RWPE1 (cell line): ENCODE measurements at regions not wholly inside any gene's neighbourhood (a gene's known extent, or its start where the extent isn't known, plus 50 kb on each side); places are given as distances from the start of the nearest gene placed in this dataset.
A peak's percentile ranks its signal among the peaks of the same experiment; 100 is the strongest.

Experiments used
- CTCF ChIA-PET: fragments of 350-600 bp; sonication (Branson Sonifier 250); formaldehyde crosslinking; extraction: SDS; loops from one replicate; lab custom pipeline; 2021; lab: Yijun Ruan, JAX
- POLR2A ChIA-PET: fragments of 400-600 bp; formaldehyde crosslinking; extraction: SDS; loops from one replicate; lab custom pipeline; 2020; ENCODE audit warnings: antibody characterized with exemption; ENCODE audit not compliant: low non-redundant PET; lab: Yijun Ruan, JAX
- DNase-seq: peaks from one replicate; pipeline ENCODE4 v3.0.0; 2012; ENCODE audit warnings: low spot score
- H3K27ac ChIP-seq: fragments of 450-650 bp; 2 replicates; pipeline ENCODE4 v1.5.1; 2017
- TF ChIP-seq, protein P1 (sequence below): fragments of 450-650 bp; conservative IDR thresholded peaks from 2 replicates; pipeline ENCODE4 v1.5.1; 2017; ENCODE audit warnings: low read depth, mild to moderate bottlenecking

DNA sequence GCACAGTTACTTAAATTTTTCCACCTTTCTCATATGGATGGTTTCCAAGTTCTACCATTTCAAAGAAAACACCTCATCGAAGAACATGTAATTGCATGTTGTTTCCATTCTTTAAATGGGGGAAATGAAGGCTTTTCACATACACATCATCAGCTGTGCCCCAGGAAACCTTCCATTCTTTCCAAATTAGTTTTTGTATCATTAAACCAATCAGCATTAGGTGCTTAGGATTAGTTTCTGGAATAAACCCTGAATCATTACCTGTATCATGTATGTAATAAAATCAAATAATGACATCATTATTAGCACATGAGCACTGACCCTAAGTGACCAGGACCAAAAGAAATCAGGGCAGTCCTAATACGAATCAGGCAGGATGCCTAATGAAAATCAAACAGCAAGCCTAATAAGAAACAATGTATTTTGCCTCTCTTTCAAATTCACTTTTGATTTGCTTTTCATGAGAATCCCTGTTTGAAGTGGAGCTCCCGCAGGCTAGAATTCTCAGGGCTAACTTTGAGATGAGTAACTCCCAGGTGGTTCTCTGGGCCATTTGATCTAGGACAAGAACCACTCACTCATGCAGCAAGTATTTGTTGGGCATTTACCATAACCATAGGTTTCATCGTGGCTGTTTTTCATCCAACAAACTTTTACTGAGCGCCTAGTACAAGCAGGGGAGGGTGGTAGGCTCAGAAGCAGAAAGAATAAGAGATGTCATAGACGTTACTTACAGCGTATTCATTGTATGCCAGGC lies 89.2 kb downstream of the MZT1 start:
- TF ChIP-seq, protein P1, sequence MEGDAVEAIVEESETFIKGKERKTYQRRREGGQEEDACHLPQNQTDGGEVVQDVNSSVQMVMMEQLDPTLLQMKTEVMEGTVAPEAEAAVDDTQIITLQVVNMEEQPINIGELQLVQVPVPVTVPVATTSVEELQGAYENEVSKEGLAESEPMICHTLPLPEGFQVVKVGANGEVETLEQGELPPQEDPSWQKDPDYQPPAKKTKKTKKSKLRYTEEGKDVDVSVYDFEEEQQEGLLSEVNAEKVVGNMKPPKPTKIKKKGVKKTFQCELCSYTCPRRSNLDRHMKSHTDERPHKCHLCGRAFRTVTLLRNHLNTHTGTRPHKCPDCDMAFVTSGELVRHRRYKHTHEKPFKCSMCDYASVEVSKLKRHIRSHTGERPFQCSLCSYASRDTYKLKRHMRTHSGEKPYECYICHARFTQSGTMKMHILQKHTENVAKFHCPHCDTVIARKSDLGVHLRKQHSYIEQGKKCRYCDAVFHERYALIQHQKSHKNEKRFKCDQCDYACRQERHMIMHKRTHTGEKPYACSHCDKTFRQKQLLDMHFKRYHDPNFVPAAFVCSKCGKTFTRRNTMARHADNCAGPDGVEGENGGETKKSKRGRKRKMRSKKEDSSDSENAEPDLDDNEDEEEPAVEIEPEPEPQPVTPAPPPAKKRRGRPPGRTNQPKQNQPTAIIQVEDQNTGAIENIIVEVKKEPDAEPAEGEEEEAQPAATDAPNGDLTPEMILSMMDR: no peak
- ChIA-PET CTCF (no interaction called here), POLR2A (no interaction called here)
- peak; percentile 73 for DNase-seq
- H3K27ac ChIP-seq: no peak overlapping the region

DNA sequence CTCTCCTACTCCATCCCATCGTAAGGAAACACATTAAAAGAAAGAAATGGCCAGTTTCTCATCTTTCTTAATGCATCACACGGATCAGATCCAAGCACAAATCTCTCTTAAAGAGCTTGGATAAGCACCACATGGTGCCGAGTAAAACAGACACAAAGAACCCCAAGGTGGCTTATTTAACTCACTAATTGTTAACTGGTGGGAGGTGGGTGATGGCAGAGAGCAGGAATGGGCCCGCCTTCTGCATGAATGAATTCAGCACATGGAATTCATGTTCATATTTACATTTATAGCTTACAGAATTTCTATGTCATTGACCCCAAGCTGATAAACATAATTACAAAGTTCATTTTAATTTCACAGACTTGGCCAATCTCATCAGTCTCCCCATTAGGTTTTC lies 89.9 kb downstream of the MZT1 start:
- DNase-seq: peak; percentile 30
- ChIA-PET POLR2A (no interaction called here), CTCF (no interaction called here)
- no peak overlapping the region for H3K27ac ChIP-seq
- TF ChIP-seq, protein P1: no peak

DNA sequence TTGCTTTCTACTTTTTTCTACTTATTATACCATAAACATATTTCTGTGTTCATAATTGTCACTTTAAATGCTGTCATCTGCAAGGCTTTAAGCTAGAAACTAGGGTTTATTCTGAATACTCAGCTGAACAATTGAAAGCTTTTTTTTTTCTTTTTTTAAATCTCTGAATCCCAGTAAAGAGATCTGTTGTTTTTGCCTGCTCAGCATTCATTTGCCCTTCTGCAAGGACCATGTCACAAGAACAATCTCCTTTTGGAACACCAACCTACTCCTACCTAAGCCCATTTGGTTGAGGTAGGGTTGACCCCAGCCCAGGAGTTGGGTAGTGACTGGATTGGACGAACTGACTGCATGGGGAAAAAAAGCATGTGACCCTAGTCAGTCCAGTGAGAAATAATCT lies 92.6 kb downstream of the MZT1 start:
- DNase-seq: no peak
- TF ChIP-seq, protein P1: no peak
- CTCF ChIA-PET: no interaction called here
- H3K27ac ChIP-seq: no peak overlapping the region
- POLR2A ChIA-PET: no interaction called here

DNA sequence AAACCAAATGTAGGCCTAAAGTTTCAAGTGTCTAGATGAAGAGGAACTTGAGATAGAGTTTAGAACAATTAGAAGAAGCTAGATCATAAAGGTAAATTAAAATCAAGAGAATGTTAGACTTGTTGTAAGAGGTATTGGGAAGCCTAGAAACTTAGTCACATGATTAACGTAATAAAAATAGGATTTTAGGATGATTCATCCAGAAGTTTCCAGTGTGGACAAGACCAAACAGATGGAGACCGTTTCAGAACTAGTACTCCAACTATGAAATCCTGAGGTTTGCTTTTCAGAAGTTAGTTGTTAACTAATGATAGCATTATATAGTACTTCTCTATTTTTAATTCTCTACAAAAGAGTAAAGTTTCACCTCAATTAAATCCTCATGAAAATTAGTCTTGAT lies 104.9 kb downstream of the MZT1 start:
- H3K27ac ChIP-seq: no peak overlapping the region
- peak; percentile 30 for DNase-seq
- TF ChIP-seq, protein P1: no peak
- ChIA-PET CTCF (no interaction called here), POLR2A (no interaction called here)

DNA sequence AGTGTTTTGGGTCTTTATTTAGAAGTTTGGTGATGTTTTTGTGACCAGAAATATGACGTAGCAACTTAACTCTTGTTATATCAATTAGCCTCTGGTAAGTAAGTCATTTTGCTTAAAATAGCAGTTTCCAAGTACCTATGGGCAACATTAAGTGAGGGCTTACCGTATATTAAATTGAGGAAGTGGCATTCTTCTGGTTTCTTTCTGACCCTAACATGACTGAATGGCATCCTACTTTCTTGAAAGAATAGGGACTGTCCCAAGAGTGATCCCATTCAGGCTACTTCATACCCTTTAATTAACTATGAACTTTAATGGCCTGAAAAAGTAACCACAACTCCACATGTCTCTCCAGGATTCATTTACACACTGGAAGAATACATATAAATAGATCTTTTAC lies 106.6 kb downstream of the MZT1 start:
- DNase-seq: no peak
- ChIA-PET CTCF (interaction anchor here (0.8 kb wide), 1 partner anchor 865 kb away, joined by 5 read pairs; no protein-coding TSS in a partner anchor), POLR2A (no interaction called here)
- TF ChIP-seq, protein P1: no peak
- H3K27ac ChIP-seq: no peak overlapping the region

DNA sequence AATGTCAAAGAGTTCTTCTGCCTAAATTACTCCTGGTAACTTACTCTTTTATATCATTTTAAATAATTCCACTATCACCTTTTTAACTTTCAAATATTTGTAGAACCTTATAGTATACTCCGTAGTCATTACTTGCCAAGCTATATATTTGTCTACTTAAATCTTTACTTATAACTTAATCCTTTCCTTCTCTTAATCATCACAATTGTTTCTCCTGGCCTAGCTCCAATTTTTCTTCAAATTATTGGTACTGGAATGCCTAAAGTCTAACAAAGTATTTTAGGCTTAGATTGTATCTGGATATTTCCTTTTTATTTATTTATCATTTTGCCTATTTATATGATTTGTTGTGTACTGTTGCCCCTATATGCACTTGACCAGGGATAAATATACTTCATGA lies 109.5 kb downstream of the MZT1 start:
- TF ChIP-seq, protein P1: no peak
- POLR2A ChIA-PET: no interaction called here
- CTCF ChIA-PET: no interaction called here
- no peak overlapping the region for H3K27ac ChIP-seq
- no peak for DNase-seq
